Thyroid gland (tissue), 4 donors: ENCODE measurements at regions not wholly inside any gene's neighbourhood (a gene's known extent, or its start where the extent isn't known, plus 50 kb on each side); places are given as distances from the start of the nearest gene placed in this dataset.

Experiments
- CTCF ChIP-seq, 6 experiments: fragments of 200-600 bp in 3 of 6; fragments of 450-650 bp in 3 of 6; sonication (generic) in 3 of 6; IDR thresholded peaks; one replicate each; pipeline ENCODE4 v1.5.1; 2016 to 2019; ENCODE audit warnings: antibody characterized with exemption in 6 of 6, mild to moderate bottlenecking in 2 of 6, inconsistent platforms in 1 of 6, moderate library complexity in 1 of 6
- POLR2A ChIP-seq, 2 donors: fragments of 450-650 bp; IDR thresholded peaks; one replicate each; pipeline ENCODE4 v1.6.1; 2017; ENCODE audit warnings: antibody characterized with exemption in 2 of 2, mild to moderate bottlenecking in 2 of 2, moderate library complexity in 1 of 2

- TF ChIP-seq CTCF (IDR thresholded peaks at IDR 0.05), result no peak
- no peak for TF ChIP-seq POLR2A (IDR thresholded peaks at IDR 0.05)
Measured at GRCh38 chr22:49580024-49580423, 247.6 kb downstream of the BRD1 start.
